HFF-Myc (cell line): ENCODE measurements at regions not wholly inside any gene's neighbourhood (a gene's known extent, or its start where the extent isn't known, plus 50 kb on each side); places are given as distances from the start of the nearest gene placed in this dataset.

Source experiments
- DNase-seq: peaks from one replicate; pipeline ENCODE4 v3.0.0-alpha.2; 2011; ENCODE audit warnings: low read depth; ENCODE audit errors: extremely low read depth
- H3K4me3 ChIP-seq: replicated peaks from 2 replicates; pipeline ENCODE4 v1.5.1; 2011; ENCODE audit warnings: low read depth, mild to moderate bottlenecking, control low read depth, low read length
- CTCF ChIP-seq: IDR thresholded peaks from 2 replicates; pipeline ENCODE4 v1.5.1; 2012; ENCODE audit warnings: mild to moderate bottlenecking, low read depth, low read length, control low read depth; ENCODE audit errors: missing control alignments

DNA sequence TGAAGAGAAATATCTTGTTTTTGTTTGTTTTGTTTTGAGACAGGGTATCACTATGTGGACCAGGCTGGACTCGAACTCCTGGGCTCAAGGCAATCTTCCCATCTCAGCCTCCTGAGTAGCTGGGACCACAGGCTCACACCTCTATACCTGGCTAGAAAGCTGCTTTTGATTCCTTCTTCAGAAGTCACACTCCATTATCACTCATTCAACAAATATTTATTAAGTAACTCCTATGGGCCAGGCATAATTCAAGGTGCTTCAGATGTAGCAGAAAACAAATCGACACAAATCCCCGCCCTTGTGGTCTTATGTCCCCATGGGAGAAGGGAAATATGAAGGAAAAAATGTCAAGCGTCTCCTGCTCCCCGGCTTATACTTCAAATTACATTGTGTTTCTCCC is 72.6 kb upstream of the DHX15 start:
- H3K4me3 ChIP-seq, result no peak overlapping the region
- DNase-seq, result no peak
- no peak for TF ChIP-seq CTCF

- DNase-seq, result no peak
- H3K4me3 ChIP-seq, result no peak overlapping the region
- no peak for TF ChIP-seq CTCF
Measured at GRCh38 chr4:24657768-24658617, 73.6 kb upstream of the DHX15 start.

GRCh38 chr4:24659241-24659961 is 75.0 kb upstream of the DHX15 start:
- no peak for DNase-seq
- H3K4me3 ChIP-seq, result no peak overlapping the region
- no peak for TF ChIP-seq CTCF

DNA sequence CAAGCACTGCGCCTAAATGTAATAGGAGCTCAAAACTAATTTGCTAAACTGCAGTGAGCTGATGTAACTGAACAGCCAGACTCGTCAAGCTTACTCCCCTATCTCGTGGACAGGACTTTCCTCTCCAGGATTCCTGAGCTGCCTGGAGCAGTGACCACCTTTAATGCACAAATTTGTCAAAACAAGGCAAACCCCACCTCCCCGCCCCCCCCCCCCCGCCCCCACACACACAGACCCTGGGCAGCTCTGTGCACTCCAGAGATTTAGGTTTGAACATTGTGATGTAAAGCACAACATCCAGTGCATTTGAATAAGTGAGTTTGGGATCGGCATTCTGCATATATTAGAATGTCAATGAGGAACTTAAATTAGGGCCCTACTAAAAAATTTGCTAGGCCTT is 77.7 kb upstream of the DHX15 start:
- no peak overlapping the region for H3K4me3 ChIP-seq
- no peak for DNase-seq
- TF ChIP-seq CTCF, result no peak

DNA sequence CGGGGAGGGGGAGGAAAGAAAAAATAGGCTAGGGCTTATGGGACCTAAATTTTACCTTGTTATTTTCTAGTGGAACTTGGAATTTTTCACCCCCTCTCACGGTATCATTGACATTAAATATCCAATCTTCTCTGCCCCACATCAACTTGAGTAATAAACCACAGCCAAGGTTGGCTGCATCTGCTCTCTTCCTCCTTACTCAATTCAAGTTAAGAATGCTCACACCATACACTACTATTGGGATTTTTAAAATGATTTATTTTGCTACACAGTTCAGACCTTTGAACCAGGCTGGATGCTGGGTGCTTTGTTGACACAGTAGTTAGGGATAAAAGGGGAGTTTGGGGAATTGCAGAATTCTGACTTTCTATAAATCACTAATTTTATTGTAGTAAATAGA is 78.2 kb upstream of the DHX15 start:
- no peak overlapping the region for H3K4me3 ChIP-seq
- DNase-seq, result no peak
- TF ChIP-seq CTCF, result no peak

- TF ChIP-seq CTCF, result no peak
- DNase-seq, result no peak
- no peak overlapping the region for H3K4me3 ChIP-seq
Measured at GRCh38 chr4:24664956-24665355, 80.6 kb upstream of the DHX15 start.
